ENCODE measurements at regions not wholly inside any gene's neighbourhood (a gene's known extent, or its start where the extent isn't known, plus 50 kb on each side); places are given as distances from the start of the nearest gene placed in this dataset.

GRCh38 chr3:31482493-31483200 is 50.1 kb upstream of the STT3B start:
- DNase-seq, result no peak

Data from SIG-M5 (cell line).